ENCODE measurements at regions not wholly inside any gene's neighbourhood (a gene's known extent, or its start where the extent isn't known, plus 50 kb on each side); places are given as distances from the start of the nearest gene placed in this dataset.
A peak's percentile ranks its signal among the peaks of the same experiment; 100 is the strongest.

DNA sequence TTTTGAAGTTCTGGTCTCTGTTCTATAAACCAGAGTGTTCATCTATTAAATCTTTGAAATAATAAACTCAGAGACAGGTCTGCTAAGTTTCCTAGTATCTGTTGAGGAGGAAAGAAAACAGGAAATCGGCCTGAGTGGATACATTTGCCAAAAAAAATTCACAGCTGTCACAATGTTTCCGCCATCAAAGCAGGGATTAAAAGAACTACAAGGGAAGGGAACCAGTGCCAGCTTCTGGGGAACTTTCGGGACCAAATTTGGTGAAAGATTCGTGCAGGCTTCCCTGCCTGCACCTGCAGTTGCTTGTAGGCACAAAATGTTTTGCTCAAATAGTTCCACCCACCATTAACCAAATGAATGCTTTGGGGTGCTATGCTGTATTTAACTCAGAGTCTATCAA lies 267.5 kb downstream of the MSX2 start:
- no peaks in the 10 kb centered on the region for H3K4me1 ChIP-seq
- H3K27ac ChIP-seq: no peak overlapping the region
- no peaks in the 10 kb centered on the region for H3K36me3 ChIP-seq
- intact Hi-C loops (cut with DNase I): no loop called here
- TF ChIP-seq, protein P1, sequence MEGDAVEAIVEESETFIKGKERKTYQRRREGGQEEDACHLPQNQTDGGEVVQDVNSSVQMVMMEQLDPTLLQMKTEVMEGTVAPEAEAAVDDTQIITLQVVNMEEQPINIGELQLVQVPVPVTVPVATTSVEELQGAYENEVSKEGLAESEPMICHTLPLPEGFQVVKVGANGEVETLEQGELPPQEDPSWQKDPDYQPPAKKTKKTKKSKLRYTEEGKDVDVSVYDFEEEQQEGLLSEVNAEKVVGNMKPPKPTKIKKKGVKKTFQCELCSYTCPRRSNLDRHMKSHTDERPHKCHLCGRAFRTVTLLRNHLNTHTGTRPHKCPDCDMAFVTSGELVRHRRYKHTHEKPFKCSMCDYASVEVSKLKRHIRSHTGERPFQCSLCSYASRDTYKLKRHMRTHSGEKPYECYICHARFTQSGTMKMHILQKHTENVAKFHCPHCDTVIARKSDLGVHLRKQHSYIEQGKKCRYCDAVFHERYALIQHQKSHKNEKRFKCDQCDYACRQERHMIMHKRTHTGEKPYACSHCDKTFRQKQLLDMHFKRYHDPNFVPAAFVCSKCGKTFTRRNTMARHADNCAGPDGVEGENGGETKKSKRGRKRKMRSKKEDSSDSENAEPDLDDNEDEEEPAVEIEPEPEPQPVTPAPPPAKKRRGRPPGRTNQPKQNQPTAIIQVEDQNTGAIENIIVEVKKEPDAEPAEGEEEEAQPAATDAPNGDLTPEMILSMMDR (IDR thresholded peaks at IDR 0.05): no peak
- DNase-seq (peak in 1 of 4 donors; percentile 30), ATAC-seq (no peak)
- no peak overlapping the region for H3K4me3 ChIP-seq
- H3K27me3 ChIP-seq: no peaks in the 10 kb centered on the region
- H3K9me3 ChIP-seq: no peaks in the 10 kb centered on the region

GRCh38 chr5:174990909-174991308 lies 266.5 kb downstream of the MSX2 start:
- ATAC-seq (no peak), DNase-seq (no peak)
- TF ChIP-seq, protein P1 (IDR thresholded peaks at IDR 0.05): no peak
- H3K36me3 ChIP-seq: no peaks in the 10 kb centered on the region
- intact Hi-C loops (cut with DNase I): no loop called here
- H3K27me3 ChIP-seq: no peaks in the 10 kb centered on the region
- H3K4me3 ChIP-seq: no peak overlapping the region
- H3K4me1 ChIP-seq: no peaks in the 10 kb centered on the region
- no peak overlapping the region for H3K27ac ChIP-seq
- H3K9me3 ChIP-seq: no peaks in the 10 kb centered on the region

- Histone ChIP-seq H3K27ac (no peak overlapping the region), H3K4me3 (no peak overlapping the region), H3K36me3 (no peaks in the 10 kb centered on the region), H3K27me3 (no peaks in the 10 kb centered on the region), H3K9me3 (no peaks in the 10 kb centered on the region), H3K4me1 (no peaks in the 10 kb centered on the region)
- ATAC-seq: no peak
- no peak for DNase-seq
- TF ChIP-seq, protein P1 (IDR thresholded peaks at IDR 0.05): no peak
- intact Hi-C loops (cut with DNase I): no loop called here
Observed at GRCh38 chr5:174987443-174988012, 263.1 kb downstream of the MSX2 start.

DNA sequence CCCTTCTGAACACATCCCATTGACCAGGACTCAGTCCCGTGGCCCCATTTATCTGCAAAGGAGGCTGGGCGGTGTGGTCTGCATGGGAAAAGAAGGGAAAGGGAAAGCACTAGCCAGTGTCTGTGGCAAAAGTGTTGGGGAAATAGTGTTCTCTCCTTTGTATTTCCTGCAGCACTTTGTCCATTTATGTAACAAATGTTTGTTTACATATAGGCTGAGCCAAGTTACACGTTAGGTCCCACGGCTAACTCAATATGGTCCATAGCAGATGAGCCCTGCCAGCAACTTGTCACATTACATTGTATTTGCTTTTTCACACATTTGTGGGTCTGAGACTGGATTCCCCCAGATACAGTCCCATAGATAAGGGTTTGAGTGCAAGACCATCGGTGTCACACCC lies 260.5 kb downstream of the MSX2 start:
- no peak for ATAC-seq

GRCh38 chr5:174982485-174982884 lies 258.1 kb downstream of the MSX2 start:
- TF ChIP-seq, protein P1 (IDR thresholded peaks at IDR 0.05): no peak
- DNase-seq: no peak
- no peaks in the 10 kb centered on the region for H3K4me1 ChIP-seq
- no peaks in the 10 kb centered on the region for H3K9me3 ChIP-seq
- H3K4me3 ChIP-seq: no peak overlapping the region
- H3K36me3 ChIP-seq: no peaks in the 10 kb centered on the region
- ATAC-seq: no peak
- intact Hi-C loops (cut with DNase I): no loop called here
- H3K27ac ChIP-seq: no peak overlapping the region
- no peaks in the 10 kb centered on the region for H3K27me3 ChIP-seq

More for the DNA sequence above, 260.5 kb downstream of the MSX2 start:
- no peak for DNase-seq
- intact Hi-C loops (cut with DNase I): no loop called here
- Histone ChIP-seq H3K9me3 (no peaks in the 10 kb centered on the region), H3K27ac (no peak overlapping the region), H3K36me3 (no peaks in the 10 kb centered on the region), H3K27me3 (no peaks in the 10 kb centered on the region), H3K4me3 (no peak overlapping the region), H3K4me1 (no peaks in the 10 kb centered on the region)
- TF ChIP-seq, protein P1 (IDR thresholded peaks at IDR 0.05): no peak
